Calu3 (cell line): ENCODE measurements at regions not wholly inside any gene's neighbourhood (a gene's known extent, or its start where the extent isn't known, plus 50 kb on each side); places are given as distances from the start of the nearest gene placed in this dataset.

Experiments used
- BruUV-seq: library from RNA; stranded (reverse); fragments of 400-500 nt; replicated peaks from 2 replicates; lab custom pipeline; 2021; lab: Mats Ljungman, UMichigan
- CTCF ChIA-PET: fragments of 300-600 bp; sonication (Branson Sonifier 250); formaldehyde crosslinking; loops from one replicate; lab custom pipeline; 2022; ENCODE audit warnings: antibody characterized with exemption; lab: Charles Lee
- DNase-seq: peaks from one replicate; pipeline ENCODE4 v3.0.0; 2022
- H3K27ac Mint-ChIP-seq: one replicate; pipeline ENCODE4 v1.8.0; 2022; ENCODE audit warnings: mixed read lengths; ENCODE audit not compliant: unreplicated experiment
- H3K27me3 Mint-ChIP-seq: one replicate; pipeline ENCODE4 v1.8.0; 2022; ENCODE audit warnings: mixed read lengths; ENCODE audit not compliant: unreplicated experiment
- H3K36me3 Mint-ChIP-seq: one replicate; pipeline ENCODE4 v1.8.0; 2022; ENCODE audit warnings: mild to moderate bottlenecking, moderate library complexity, mixed read lengths; ENCODE audit not compliant: insufficient read depth, unreplicated experiment
- H3K4me1 Mint-ChIP-seq: one replicate; pipeline ENCODE4 v1.8.0; 2022; ENCODE audit warnings: mild to moderate bottlenecking, low read depth, mixed read lengths; ENCODE audit not compliant: unreplicated experiment
- H3K4me3 Mint-ChIP-seq: one replicate; pipeline ENCODE4 v1.8.0; 2022; ENCODE audit warnings: mild to moderate bottlenecking, low read depth, moderate library complexity, mixed read lengths; ENCODE audit not compliant: unreplicated experiment
- H3K9me3 Mint-ChIP-seq: one replicate; pipeline ENCODE4 v1.8.0; 2022; ENCODE audit warnings: low read depth, mixed read lengths; ENCODE audit not compliant: unreplicated experiment
- intact Hi-C: fragments of 100-400 bp; cut with micrococcal nuclease; formaldehyde crosslinking; loops from one replicate; pipeline ENCODE4 v1.10.0; 2022; ENCODE audit not compliant: unreplicated experiment
- TF ChIP-seq, protein P1 (sequence below): fragments of 200-600 bp; IDR thresholded peaks from one replicate; pipeline ENCODE4 v1.8.0; 2022; ENCODE audit warnings: antibody characterized with exemption; ENCODE audit not compliant: unreplicated experiment

GRCh38 chr7:68697796-68698280 lies 900.4 kb upstream of the AUTS2 start:
- CTCF ChIA-PET: no interaction called here
- BruUV-seq: no TSS peak
- Mint-ChIP-seq H3K9me3 (peaks cover 17% of the 10 kb centered on the region), H3K4me3 (no peak overlapping the region), H3K27me3 (no peaks in the 10 kb centered on the region), H3K4me1 (no peaks in the 10 kb centered on the region), H3K36me3 (no peaks in the 10 kb centered on the region), H3K27ac (no peak overlapping the region)
- TF ChIP-seq, protein P1, sequence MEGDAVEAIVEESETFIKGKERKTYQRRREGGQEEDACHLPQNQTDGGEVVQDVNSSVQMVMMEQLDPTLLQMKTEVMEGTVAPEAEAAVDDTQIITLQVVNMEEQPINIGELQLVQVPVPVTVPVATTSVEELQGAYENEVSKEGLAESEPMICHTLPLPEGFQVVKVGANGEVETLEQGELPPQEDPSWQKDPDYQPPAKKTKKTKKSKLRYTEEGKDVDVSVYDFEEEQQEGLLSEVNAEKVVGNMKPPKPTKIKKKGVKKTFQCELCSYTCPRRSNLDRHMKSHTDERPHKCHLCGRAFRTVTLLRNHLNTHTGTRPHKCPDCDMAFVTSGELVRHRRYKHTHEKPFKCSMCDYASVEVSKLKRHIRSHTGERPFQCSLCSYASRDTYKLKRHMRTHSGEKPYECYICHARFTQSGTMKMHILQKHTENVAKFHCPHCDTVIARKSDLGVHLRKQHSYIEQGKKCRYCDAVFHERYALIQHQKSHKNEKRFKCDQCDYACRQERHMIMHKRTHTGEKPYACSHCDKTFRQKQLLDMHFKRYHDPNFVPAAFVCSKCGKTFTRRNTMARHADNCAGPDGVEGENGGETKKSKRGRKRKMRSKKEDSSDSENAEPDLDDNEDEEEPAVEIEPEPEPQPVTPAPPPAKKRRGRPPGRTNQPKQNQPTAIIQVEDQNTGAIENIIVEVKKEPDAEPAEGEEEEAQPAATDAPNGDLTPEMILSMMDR: no peak
- DNase-seq: no peak
- intact Hi-C loops: no loop called here

- Mint-ChIP-seq H3K36me3 (no peaks in the 10 kb centered on the region), H3K9me3 (peaks cover 13% of the 10 kb centered on the region), H3K27ac (no peak overlapping the region), H3K4me3 (no peak overlapping the region), H3K4me1 (no peaks in the 10 kb centered on the region), H3K27me3 (no peaks in the 10 kb centered on the region)
- BruUV-seq: no TSS peak
- intact Hi-C loops: no loop called here
- CTCF ChIA-PET: no interaction called here
- no peak for DNase-seq
- TF ChIP-seq, protein P1: no peak
Observed at GRCh38 chr7:68699090-68699711, 899.1 kb upstream of the AUTS2 start.

DNA sequence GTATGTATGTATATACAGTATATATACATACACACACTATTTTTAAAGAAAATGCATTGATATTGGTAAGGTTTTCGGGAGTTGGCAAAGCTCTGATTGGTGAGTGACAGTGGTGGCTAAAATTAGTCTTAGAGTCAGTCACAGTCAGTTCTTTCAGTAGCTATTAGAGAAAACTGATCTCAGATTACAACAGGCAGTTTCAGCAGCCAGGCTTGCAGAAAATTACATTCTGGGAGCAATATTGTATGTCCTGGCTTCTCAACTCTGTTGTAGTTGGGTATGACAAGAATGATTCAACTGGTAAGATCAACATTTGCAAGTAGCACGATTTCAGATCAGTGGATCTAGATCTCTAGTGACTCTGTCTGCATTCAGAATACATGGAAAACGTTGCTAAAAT lies 897.9 kb upstream of the AUTS2 start:
- no TSS peak for BruUV-seq
- Mint-ChIP-seq H3K4me3 (no peak overlapping the region), H3K9me3 (peaks cover 7% of the 10 kb centered on the region), H3K27me3 (no peaks in the 10 kb centered on the region), H3K27ac (no peak overlapping the region), H3K4me1 (no peaks in the 10 kb centered on the region), H3K36me3 (no peaks in the 10 kb centered on the region)
- intact Hi-C loops: no loop called here
- CTCF ChIA-PET: no interaction called here
- no peak for DNase-seq
- TF ChIP-seq, protein P1: no peak

DNA sequence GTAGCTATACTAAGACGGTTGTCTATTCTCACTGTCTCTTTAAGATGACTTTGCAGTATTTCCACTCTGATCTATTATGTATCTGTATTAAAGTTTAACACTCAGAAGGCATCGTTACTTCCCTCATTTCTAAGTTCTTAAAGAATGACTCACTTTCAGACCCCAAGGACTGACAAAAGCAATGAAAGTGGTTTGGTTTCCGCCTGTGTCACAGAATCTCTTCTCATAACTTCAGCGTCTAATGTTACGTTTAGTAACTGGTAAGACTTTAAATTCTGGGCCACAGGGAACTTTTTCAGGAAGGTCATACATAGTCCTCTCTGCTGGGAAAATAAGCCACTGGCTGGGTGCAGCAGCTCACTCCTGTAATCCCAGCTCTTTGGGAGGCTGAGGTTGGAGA lies 892.0 kb upstream of the AUTS2 start:
- DNase-seq: no peak
- no peaks in the 10 kb centered on the region for H3K36me3 Mint-ChIP-seq
- no peaks in the 10 kb centered on the region for H3K27me3 Mint-ChIP-seq
- no peak overlapping the region for H3K4me3 Mint-ChIP-seq
- intact Hi-C loops: no loop called here
- H3K9me3 Mint-ChIP-seq: peaks cover 9% of the 10 kb centered on the region
- no peak overlapping the region for H3K27ac Mint-ChIP-seq
- CTCF ChIA-PET: no interaction called here
- TF ChIP-seq, protein P1: no peak
- no TSS peak for BruUV-seq
- no peaks in the 10 kb centered on the region for H3K4me1 Mint-ChIP-seq
